HCT116 (cell line): ENCODE measurements at regions not wholly inside any gene's neighbourhood (a gene's known extent, or its start where the extent isn't known, plus 50 kb on each side); places are given as distances from the start of the nearest gene placed in this dataset.

ENCODE experiments used
- ATAC-seq: fragments of 200-7000 bp; cut with Tn5 transposase; 2 replicates; pipeline ENCODE4 v1.9.1; 2020; ENCODE audit warnings: mild to moderate bottlenecking, moderate library complexity
- BruUV-seq: library from RNA; stranded (reverse); fragments of 400-500 nt; replicated peaks from 2 replicates; lab custom pipeline; 2021; lab: Mats Ljungman, UMichigan
- CTCF ChIA-PET: fragments of 300-600 bp; sonication (Branson Sonifier 250); formaldehyde crosslinking; loops from one replicate; lab custom pipeline; 2021; ENCODE audit warnings: antibody characterized with exemption; lab: Charles Lee
- POLR2A ChIA-PET: fragments of 300-600, 350-600 bp; sonication (Branson Sonifier 250); formaldehyde crosslinking; loops from one replicate; lab custom pipeline; 2021; ENCODE audit warnings: antibody characterized with exemption; lab: Charles Lee
- RAD21 ChIA-PET, 2 experiments: fragments of 300-600 bp; sonication (Branson Sonifier 250); formaldehyde crosslinking; loops; one replicate each; lab custom pipeline; 2023; ENCODE audit warnings: low total read pairs in 2 of 2; ENCODE audit not compliant: uncharacterized antibody in 2 of 2, unreplicated experiment in 2 of 2, low non-redundant PET in 1 of 2; lab: Charles Lee
- DNase-seq: peaks from one replicate; pipeline ENCODE4 v3.0.0-alpha.2; 2010; ENCODE audit warnings: low read depth, low spot score
- H2AFZ ChIP-seq: fragments of 200-600 bp; shearing (Covaris generic), sonication (generic); 2 replicates; pipeline ENCODE4 v1.6.1; 2017; ENCODE audit warnings: low read depth, mixed run types, mixed read lengths, antibody characterized with exemption, low read length; ENCODE audit not compliant: poor library complexity, severe bottlenecking
- H3K27ac ChIP-seq: 2 replicates; pipeline ENCODE4 v1.5.1; 2012; ENCODE audit warnings: low read depth, low read length
- H3K27me3 ChIP-seq: fragments of 200-600 bp; sonication (generic); 2 replicates; pipeline ENCODE4 v1.6.1; 2016; ENCODE audit warnings: mixed run types, low read length, mixed read lengths; ENCODE audit not compliant: insufficient read depth
- H3K36me3 ChIP-seq, 2 experiments: fragments of 200-500 bp in 1 of 2; fragments of 200-600 bp in 1 of 2; sonication (Bioruptor generic) in 1 of 2; sonication (generic) in 1 of 2; 2 replicates each; pipeline versions ENCODE4 v1.5.1 to v1.6.1; 2014 to 2016; ENCODE audit warnings: low read length in 2 of 2, inconsistent platforms in 1 of 2, mixed read lengths in 1 of 2, mixed run types in 1 of 2; ENCODE audit not compliant: insufficient read depth in 2 of 2, control insufficient read depth in 1 of 2
- H3K4me1 ChIP-seq, 2 experiments: fragments of 200-600 bp in 1 of 2; sonication (generic) in 1 of 2; 2 replicates each; pipeline versions ENCODE4 v1.5.1 to v1.6.1; 2012 to 2017; ENCODE audit warnings: low read length in 2 of 2, inconsistent platforms in 1 of 2, mild to moderate bottlenecking in 1 of 2, mixed read lengths in 1 of 2, mixed run types in 1 of 2, moderate library complexity in 1 of 2; ENCODE audit not compliant: insufficient read depth in 2 of 2, control insufficient read depth in 1 of 2
- H3K4me2 ChIP-seq: fragments of 200-600 bp; sonication (generic); 2 replicates; pipeline ENCODE4 v1.6.1; 2017; ENCODE audit warnings: mixed run types, low read length, mixed read lengths
- H3K4me3 ChIP-seq, 2 experiments: fragments of 200-600 bp in 1 of 2; sonication (generic) in 1 of 2; replicated peaks in 1 of 2; 2 replicates each; pipeline ENCODE4 v1.5.1; 2011 to 2016; ENCODE audit warnings: low read length in 2 of 2, control low read depth in 1 of 2, low read depth in 1 of 2, mild to moderate bottlenecking in 1 of 2, mixed read lengths in 1 of 2, mixed run types in 1 of 2
- H3K79me2 ChIP-seq: fragments of 200-600 bp; sonication (generic); 2 replicates; pipeline ENCODE4 v1.6.1; 2017; ENCODE audit warnings: mild to moderate bottlenecking, mixed run types, low read length, moderate library complexity, mixed read lengths; ENCODE audit not compliant: insufficient read depth
- H3K9ac ChIP-seq: fragments of 200-600 bp; sonication (generic); 2 replicates; pipeline ENCODE4 v1.6.1; 2016; ENCODE audit warnings: low read length, mixed read lengths
- H3K9me2 ChIP-seq: fragments of 200-600 bp; sonication (generic), shearing (Covaris generic); 2 replicates; pipeline ENCODE4 v1.6.1; 2017; ENCODE audit warnings: mixed run types, mild to moderate bottlenecking, moderate library complexity; ENCODE audit not compliant: insufficient read depth
- H3K9me3 ChIP-seq, 2 experiments: fragments of 200-500 bp in 1 of 2; fragments of 200-600 bp in 1 of 2; sonication (Bioruptor generic) in 1 of 2; sonication (generic) in 1 of 2; 2 replicates each; pipeline ENCODE4 v1.6.1; 2014 to 2017; ENCODE audit warnings: low read length in 2 of 2, mixed read lengths in 2 of 2, inconsistent platforms in 1 of 2, low read depth in 1 of 2, mild to moderate bottlenecking in 1 of 2, mixed run types in 1 of 2, moderate library complexity in 1 of 2; ENCODE audit not compliant: control insufficient read depth in 1 of 2, insufficient read depth in 1 of 2
- H4K20me1 ChIP-seq: fragments of 200-600 bp; sonication (generic), shearing (Covaris generic); 2 replicates; pipeline ENCODE4 v1.6.1; 2017; ENCODE audit warnings: mixed run types, mild to moderate bottlenecking, moderate library complexity; ENCODE audit not compliant: insufficient read depth
- CEBPB ChIP-seq: IDR thresholded peaks from 2 replicates; pipeline ENCODE4 v1.6.1; 2012; ENCODE audit warnings: low read depth
- EGR1 ChIP-seq: IDR thresholded peaks from 2 replicates; pipeline ENCODE4 v1.6.1; 2012; ENCODE audit warnings: low read depth
- ELF1 ChIP-seq: IDR thresholded peaks from 2 replicates; pipeline ENCODE4 v1.6.1; 2012; ENCODE audit warnings: low read depth, borderline replicate concordance
- JUND ChIP-seq: IDR thresholded peaks from 2 replicates; pipeline ENCODE4 v1.6.1; 2012
- RAD21 ChIP-seq: IDR thresholded peaks from 2 replicates; pipeline ENCODE4 v1.6.1; 2012; ENCODE audit warnings: low read depth, mild to moderate bottlenecking
- SIN3A ChIP-seq: IDR thresholded peaks from 2 replicates; pipeline ENCODE4 v1.6.1; 2012; ENCODE audit warnings: low read depth
- SP1 ChIP-seq: IDR thresholded peaks from 2 replicates; pipeline ENCODE4 v1.6.1; 2012; ENCODE audit warnings: low read depth
- ZFX ChIP-seq: fragments of 450-650 bp; IDR thresholded peaks from 2 replicates; pipeline ENCODE4 v1.6.1; 2017
- ZNF274 ChIP-seq: fragments of 200-500 bp; sonication (Bioruptor generic); IDR thresholded peaks from 2 replicates; pipeline ENCODE4 v1.6.1; 2014; ENCODE audit warnings: mild to moderate bottlenecking, low read depth, low read length, inconsistent platforms
- intact Hi-C: fragments of 100-400 bp; cut with micrococcal nuclease; formaldehyde crosslinking; loops from 2 replicates; pipeline ENCODE4 v1.10.0; 2022
- TF ChIP-seq, protein P1 (sequence below): IDR thresholded peaks from 2 replicates; pipeline ENCODE4 v1.6.1; 2012; ENCODE audit warnings: low read depth
- TF ChIP-seq, protein P2 (sequence below): IDR thresholded peaks from 2 replicates; pipeline ENCODE4 v1.6.1; 2012

DNA sequence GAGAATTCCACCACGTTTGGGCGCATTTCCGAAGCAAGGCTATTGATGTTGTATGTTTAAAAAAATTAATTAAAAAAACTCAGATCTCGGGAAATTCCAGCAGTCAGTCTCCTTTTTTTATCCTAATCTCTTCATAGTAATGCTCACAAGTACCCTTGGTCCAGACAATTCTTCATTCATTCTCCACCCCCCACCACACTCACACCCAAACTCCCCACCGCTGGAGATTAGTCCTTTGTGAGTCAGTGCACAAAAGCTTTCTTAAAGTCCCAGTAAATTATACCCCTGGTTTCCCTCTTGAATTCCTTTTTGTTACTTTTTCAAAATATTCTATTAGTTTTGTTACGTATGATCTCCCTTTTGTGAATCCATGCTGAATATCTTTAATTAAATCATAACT, 274.6 kb downstream of the ZNF536 start:
- H3K4me3 ChIP-seq: no peak overlapping the region
- peaks cover 4% of the 10 kb centered on the region; the same call in 1 of the 2 replicates for H3K27me3 ChIP-seq
- H3K9me3 ChIP-seq: no peaks in the 10 kb centered on the region
- H3K27ac ChIP-seq: no peak overlapping the region
- ATAC-seq (no peak), DNase-seq (no peak)
- no TSS peak for BruUV-seq
- POLR2A ChIA-PET: no interaction called here
- TF ChIP-seq CEBPB (no peak), EGR1 (no peak), ELF1 (no peak), SIN3A (no peak), JUND (no peak), ZFX (no peak), RAD21 (no peak), ZNF274 (no peak), SP1 (no peak)
- TF ChIP-seq, protein P1, sequence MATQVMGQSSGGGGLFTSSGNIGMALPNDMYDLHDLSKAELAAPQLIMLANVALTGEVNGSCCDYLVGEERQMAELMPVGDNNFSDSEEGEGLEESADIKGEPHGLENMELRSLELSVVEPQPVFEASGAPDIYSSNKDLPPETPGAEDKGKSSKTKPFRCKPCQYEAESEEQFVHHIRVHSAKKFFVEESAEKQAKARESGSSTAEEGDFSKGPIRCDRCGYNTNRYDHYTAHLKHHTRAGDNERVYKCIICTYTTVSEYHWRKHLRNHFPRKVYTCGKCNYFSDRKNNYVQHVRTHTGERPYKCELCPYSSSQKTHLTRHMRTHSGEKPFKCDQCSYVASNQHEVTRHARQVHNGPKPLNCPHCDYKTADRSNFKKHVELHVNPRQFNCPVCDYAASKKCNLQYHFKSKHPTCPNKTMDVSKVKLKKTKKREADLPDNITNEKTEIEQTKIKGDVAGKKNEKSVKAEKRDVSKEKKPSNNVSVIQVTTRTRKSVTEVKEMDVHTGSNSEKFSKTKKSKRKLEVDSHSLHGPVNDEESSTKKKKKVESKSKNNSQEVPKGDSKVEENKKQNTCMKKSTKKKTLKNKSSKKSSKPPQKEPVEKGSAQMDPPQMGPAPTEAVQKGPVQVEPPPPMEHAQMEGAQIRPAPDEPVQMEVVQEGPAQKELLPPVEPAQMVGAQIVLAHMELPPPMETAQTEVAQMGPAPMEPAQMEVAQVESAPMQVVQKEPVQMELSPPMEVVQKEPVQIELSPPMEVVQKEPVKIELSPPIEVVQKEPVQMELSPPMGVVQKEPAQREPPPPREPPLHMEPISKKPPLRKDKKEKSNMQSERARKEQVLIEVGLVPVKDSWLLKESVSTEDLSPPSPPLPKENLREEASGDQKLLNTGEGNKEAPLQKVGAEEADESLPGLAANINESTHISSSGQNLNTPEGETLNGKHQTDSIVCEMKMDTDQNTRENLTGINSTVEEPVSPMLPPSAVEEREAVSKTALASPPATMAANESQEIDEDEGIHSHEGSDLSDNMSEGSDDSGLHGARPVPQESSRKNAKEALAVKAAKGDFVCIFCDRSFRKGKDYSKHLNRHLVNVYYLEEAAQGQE: no peak
- TF ChIP-seq, protein P2, sequence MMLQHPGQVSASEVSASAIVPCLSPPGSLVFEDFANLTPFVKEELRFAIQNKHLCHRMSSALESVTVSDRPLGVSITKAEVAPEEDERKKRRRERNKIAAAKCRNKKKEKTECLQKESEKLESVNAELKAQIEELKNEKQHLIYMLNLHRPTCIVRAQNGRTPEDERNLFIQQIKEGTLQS: no peak
- intact Hi-C loops: no loop called here
- H3K4me1 ChIP-seq: no peaks in the 10 kb centered on the region
- H3K4me2 ChIP-seq: no peak overlapping the region
- no peaks in the 10 kb centered on the region for H3K79me2 ChIP-seq
- no peaks in the 10 kb centered on the region for H4K20me1 ChIP-seq
- CTCF ChIA-PET: no interaction called here
- RAD21 ChIA-PET: no interaction called here
- H3K9ac ChIP-seq: no peak overlapping the region
- H3K36me3 ChIP-seq: no peaks in the 10 kb centered on the region
- H2AFZ ChIP-seq: no peak overlapping the region
- H3K9me2 ChIP-seq: no peaks in the 10 kb centered on the region
